GM23248 (cell line): ENCODE measurements at regions not wholly inside any gene's neighbourhood (a gene's known extent, or its start where the extent isn't known, plus 50 kb on each side); places are given as distances from the start of the nearest gene placed in this dataset.

ENCODE experiments used
- EZH2 ChIP-seq: fragments of 200-600 bp; sonication (generic); IDR thresholded peaks from 2 replicates; pipeline ENCODE4 v1.6.1; 2018; ENCODE audit warnings: antibody characterized with exemption, mild to moderate bottlenecking; ENCODE audit not compliant: insufficient read depth, poor library complexity, severe bottlenecking
- EZH2phosphoT487 ChIP-seq: fragments of 200-600 bp; sonication (generic); IDR thresholded peaks from 2 replicates; pipeline ENCODE4 v1.6.1; 2018; ENCODE audit warnings: antibody characterized with exemption, moderate library complexity, mild to moderate bottlenecking, low read depth; ENCODE audit not compliant: insufficient read depth

GRCh38 chr20:48066851-48067250, 281.6 kb upstream of the SULF2 start:
- TF ChIP-seq EZH2, result no peak
- no peak for TF ChIP-seq EZH2phosphoT487
